SH-SY5Y (cell line): ENCODE measurements at regions not wholly inside any gene's neighbourhood (a gene's known extent, or its start where the extent isn't known, plus 50 kb on each side); places are given as distances from the start of the nearest gene placed in this dataset.

Experiments
- GATA2 ChIP-seq: IDR thresholded peaks from 2 replicates; pipeline ENCODE4 v1.6.1; 2011; ENCODE audit warnings: mild to moderate bottlenecking, low read depth, low read length
- GATA3 ChIP-seq: IDR thresholded peaks from 2 replicates; pipeline ENCODE4 v1.6.1; 2011; ENCODE audit warnings: low read depth, mild to moderate bottlenecking, low read length, moderate library complexity

GRCh38 chr21:17947531-17947930, 128.4 kb upstream of the C21orf91 start:
- TF ChIP-seq GATA2 (no peak), GATA3 (no peak)
